ENCODE measurements at regions not wholly inside any gene's neighbourhood (a gene's known extent, or its start where the extent isn't known, plus 50 kb on each side); places are given as distances from the start of the nearest gene placed in this dataset.

- Histone ChIP-seq H3K4me3 (no peak overlapping the region), H3K36me3 (no peaks in the 10 kb centered on the region), H3K9me3 (ENCODE audit: low read depth) (no peaks in the 10 kb centered on the region), H3K4me1 (ENCODE audit: low read depth) (peaks cover 34% of the 10 kb centered on the region), H3K27ac (no peak overlapping the region), H3K27me3 (no peaks in the 10 kb centered on the region)
- no peak for DNase-seq (ENCODE audit: low read depth in 1 of 2, low spot score in 1 of 2)
- no peak for TF ChIP-seq CTCF (IDR thresholded peaks at IDR 0.05; ENCODE audit: low read depth, low read length)
These were observed 141.4 kb downstream of the SEC61B start for GRCh38 chr9:99363509-99363908.

DNA sequence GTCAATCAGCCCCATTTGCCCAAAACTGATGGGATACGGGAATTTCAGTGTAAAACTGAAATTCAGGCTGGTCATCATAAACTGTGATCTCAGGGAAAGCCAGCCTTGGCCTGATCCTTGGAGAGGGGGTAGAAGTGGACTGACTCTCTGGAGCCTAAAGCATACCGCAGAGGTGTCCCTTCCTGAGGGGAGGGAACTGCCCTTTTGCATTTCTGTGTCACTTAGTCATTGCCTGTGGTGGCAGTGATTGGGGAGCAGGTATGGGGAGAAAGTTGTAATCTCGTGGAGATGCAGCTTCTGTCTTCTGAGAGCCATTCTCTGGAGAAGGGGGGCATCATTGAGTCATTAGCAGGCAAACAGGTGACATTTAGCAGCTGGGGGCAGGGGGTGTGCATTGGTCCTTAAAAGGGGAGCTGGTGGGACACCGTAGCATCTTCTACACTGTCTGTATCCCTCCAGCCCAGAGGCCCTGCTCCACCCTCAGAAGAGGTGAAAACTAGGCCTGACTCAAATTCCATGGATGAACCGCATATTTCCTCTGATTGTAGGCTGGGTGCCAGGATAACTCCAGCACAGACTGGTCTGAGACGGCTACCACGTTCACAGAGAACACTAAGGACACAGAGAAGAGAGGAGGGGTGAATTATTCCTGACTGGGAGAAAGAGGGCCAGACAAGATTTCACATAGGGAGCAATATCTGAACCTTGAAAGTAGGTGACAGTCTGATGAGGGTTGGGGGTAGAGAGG, 143.3 kb downstream of the SEC61B start:
- H3K27ac ChIP-seq = no peak overlapping the region
- peak; percentile 21 to 70 for DNase-seq (ENCODE audit: low read depth in 1 of 2, low spot score in 1 of 2)
- H3K4me1 ChIP-seq (ENCODE audit: low read depth) = peaks cover 37% of the 10 kb centered on the region
- no peaks in the 10 kb centered on the region for H3K9me3 ChIP-seq (ENCODE audit: low read depth)
- no peak overlapping the region for H3K4me3 ChIP-seq
- H3K27me3 ChIP-seq = no peaks in the 10 kb centered on the region
- TF ChIP-seq CTCF (IDR thresholded peaks at IDR 0.05; ENCODE audit: low read depth, low read length) = no peak
- no peaks in the 10 kb centered on the region for H3K36me3 ChIP-seq

DNA sequence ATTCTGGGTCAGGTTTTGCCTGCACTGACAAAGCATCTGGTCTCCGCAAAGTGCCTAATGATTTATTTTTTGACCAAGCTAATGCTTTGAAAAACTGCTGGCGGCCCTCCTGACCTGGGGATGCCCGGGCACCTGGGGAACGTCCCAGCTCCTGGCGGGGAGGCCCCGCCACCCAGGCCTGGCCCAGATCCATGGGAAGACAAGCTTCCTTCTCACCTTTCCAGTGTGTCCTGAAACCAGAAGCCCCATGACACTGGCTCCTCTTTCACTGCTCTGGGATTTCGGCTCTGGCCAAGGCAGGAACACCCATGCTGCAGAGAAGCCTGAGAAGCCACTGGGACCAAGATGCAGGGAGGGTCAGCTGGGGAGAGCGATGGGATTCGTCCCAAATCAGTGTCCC, 144.1 kb downstream of the SEC61B start:
- DNase-seq (ENCODE audit: low read depth in 1 of 2, low spot score in 1 of 2) = no peak
- peaks cover 37% of the 10 kb centered on the region for H3K4me1 ChIP-seq (ENCODE audit: low read depth)

DNA sequence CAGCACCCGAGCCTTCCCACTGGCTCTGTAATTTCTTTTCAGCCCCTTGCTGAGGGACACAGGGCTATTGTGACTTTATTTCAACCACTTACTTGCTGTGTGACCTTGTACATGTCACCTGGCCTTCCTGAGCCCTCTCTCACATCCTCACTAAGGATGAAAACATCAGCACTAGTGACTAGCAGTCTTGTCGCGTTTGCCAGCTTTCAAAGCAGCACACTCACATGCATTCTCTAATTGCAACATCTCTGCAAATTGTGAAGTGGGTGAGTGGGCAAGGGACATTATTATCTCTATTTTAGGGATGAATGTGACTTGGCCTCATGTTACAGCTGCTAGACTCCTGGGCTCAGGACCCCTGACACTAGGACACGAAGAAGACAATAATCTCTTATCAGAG, 144.5 kb downstream of the SEC61B start:
- H3K4me1 ChIP-seq (ENCODE audit: low read depth) = peaks cover 37% of the 10 kb centered on the region
- no peak for TF ChIP-seq CTCF (IDR thresholded peaks at IDR 0.05; ENCODE audit: low read depth, low read length)
- DNase-seq (ENCODE audit: low read depth in 1 of 2, low spot score in 1 of 2) = no peak
- no peaks in the 10 kb centered on the region for H3K27me3 ChIP-seq
- H3K36me3 ChIP-seq = no peaks in the 10 kb centered on the region
- no peak overlapping the region for H3K27ac ChIP-seq
- no peak overlapping the region for H3K4me3 ChIP-seq
- H3K9me3 ChIP-seq (ENCODE audit: low read depth) = no peaks in the 10 kb centered on the region

More for the DNA sequence above, 144.1 kb downstream of the SEC61B start:
- no peak overlapping the region for H3K4me3 ChIP-seq
- no peaks in the 10 kb centered on the region for H3K36me3 ChIP-seq
- H3K27ac ChIP-seq = no peak overlapping the region
- TF ChIP-seq CTCF (IDR thresholded peaks at IDR 0.05; ENCODE audit: low read depth, low read length) = no peak
- no peaks in the 10 kb centered on the region for H3K9me3 ChIP-seq (ENCODE audit: low read depth)
- H3K27me3 ChIP-seq = no peaks in the 10 kb centered on the region

- no peaks in the 10 kb centered on the region for H3K36me3 ChIP-seq
- H3K27ac ChIP-seq = peak overlapping the region; percentile 82
- no peaks in the 10 kb centered on the region for H3K9me3 ChIP-seq (ENCODE audit: low read depth)
- peaks cover 37% of the 10 kb centered on the region for H3K4me1 ChIP-seq (ENCODE audit: low read depth)
- DNase-seq (ENCODE audit: low read depth in 1 of 2, low spot score in 1 of 2) = peak; percentile 60 to 79
- no peak for TF ChIP-seq CTCF (IDR thresholded peaks at IDR 0.05; ENCODE audit: low read depth, low read length)
- H3K27me3 ChIP-seq = no peaks in the 10 kb centered on the region
- no peak overlapping the region for H3K4me3 ChIP-seq
These were observed 146.6 kb downstream of the SEC61B start for GRCh38 chr9:99368341-99369326.
